ENCODE measurements at regions not wholly inside any gene's neighbourhood (a gene's known extent, or its start where the extent isn't known, plus 50 kb on each side); places are given as distances from the start of the nearest gene placed in this dataset.
A peak's percentile ranks its signal among the peaks of the same experiment; 100 is the strongest.
"Not testable (repeated sequence)": the region's sequence is repeated elsewhere in the genome, so short reads cannot be mapped to it uniquely, and the experiment has no call there.

DNA sequence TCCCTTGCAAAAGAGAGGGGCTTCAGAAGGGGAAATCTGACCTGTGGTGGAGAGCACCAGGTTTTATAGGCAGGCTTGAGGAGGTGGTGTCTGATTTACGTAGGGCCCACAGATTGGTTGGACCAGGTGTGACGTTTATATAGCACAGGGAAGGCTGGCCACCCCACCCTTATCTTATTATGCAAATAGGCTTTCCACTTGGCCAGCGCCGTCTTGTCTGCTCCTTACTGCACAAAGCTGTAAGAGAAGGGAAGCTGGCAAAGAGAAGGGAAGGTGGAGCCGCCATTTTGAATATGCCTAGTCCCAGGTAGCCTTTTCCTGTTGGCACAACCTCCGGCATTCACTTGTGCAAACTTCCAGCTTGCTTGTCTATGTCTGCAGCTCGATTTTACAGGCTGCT lies 221.4 kb downstream of the GATA3 start:
- no peak for DNase-seq (ENCODE audit: low read depth in 2 of 3, low spot score in 2 of 3)

DNA sequence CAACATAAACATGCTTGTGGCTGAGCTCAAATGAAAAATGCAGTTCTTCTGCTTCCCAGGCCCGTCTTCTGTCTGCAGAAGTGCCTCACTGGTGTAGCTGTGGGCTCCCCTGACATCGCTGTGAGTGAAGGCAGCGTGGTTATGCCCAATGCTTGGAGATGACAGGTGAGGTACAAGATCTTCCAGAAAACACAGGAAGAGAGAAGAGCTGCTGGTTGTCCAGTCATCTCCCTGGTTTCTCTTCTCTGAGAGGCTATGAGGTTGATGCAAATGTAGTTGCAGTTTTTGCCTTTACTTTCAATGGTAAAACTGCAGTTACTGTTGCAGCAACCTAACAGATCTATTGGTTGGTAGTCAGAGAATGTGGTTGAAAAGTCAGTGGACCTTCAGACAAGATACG lies 223.6 kb downstream of the GATA3 start:
- DNase-seq (ENCODE audit: low read depth in 2 of 3, low spot score in 2 of 3), result no peak

DNA sequence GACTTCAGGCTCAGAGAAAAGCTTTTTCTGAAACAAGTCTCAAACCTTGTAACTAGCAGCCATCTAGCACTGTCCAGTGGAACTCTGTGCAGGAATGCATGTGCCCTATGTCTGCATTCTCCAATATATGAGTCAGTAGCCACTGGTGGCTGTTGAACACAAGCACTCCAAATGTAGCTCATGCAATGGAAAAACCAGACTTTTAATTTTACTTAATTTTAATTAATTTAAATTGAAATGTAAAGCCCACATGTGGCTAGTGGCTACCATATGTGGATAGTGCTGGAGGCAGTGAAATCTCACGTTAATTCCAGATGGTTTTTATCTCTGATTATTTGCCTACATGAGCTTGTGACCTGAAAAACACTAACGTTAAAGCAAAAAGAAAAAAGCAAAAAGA lies 225.1 kb downstream of the GATA3 start:
- DNase-seq (ENCODE audit: low read depth in 2 of 3, low spot score in 2 of 3), result no peak

DNA sequence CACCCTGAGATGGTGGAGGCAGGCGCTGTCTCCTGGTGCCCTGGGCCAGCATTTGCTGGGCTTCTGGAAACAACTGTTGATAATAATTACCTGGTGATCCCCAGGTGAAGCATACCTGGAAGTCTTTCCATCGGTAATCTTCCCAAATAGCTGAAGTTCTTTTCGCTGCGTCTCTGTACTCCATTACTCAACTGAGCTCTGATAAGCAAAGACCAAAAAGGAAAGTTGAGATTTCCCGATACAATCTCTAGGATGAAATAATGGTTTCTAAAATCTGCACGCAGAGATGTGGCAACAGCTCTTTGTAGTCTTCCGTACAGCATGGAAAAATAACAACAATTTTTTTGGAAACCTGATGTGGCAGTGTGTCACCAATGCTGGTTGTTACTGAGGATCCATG lies 226.5 kb downstream of the GATA3 start:
- no peak for DNase-seq (ENCODE audit: low read depth in 2 of 3, low spot score in 2 of 3)

DNA sequence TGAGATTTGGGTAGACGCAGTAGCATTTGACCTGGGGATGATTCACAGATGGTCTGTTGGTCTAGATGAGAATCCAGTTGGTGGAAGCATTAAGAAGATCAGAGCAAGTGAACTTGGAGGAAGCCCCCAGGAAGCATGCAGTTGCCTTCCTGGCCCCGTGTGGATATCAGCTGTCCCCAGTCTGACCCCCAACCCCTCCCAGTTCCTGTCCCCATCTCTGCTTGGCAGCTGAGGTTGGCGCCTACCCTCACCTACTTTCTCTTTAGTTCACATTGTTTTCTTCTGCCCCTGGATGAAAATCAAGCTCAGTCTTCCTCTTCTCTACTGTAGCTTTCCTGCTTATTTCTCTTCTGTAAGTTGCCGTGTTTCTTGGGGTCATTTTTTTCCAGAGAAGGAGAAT lies 227.9 kb downstream of the GATA3 start:
- DNase-seq (ENCODE audit: low read depth in 2 of 3, low spot score in 2 of 3), result no peak

DNA sequence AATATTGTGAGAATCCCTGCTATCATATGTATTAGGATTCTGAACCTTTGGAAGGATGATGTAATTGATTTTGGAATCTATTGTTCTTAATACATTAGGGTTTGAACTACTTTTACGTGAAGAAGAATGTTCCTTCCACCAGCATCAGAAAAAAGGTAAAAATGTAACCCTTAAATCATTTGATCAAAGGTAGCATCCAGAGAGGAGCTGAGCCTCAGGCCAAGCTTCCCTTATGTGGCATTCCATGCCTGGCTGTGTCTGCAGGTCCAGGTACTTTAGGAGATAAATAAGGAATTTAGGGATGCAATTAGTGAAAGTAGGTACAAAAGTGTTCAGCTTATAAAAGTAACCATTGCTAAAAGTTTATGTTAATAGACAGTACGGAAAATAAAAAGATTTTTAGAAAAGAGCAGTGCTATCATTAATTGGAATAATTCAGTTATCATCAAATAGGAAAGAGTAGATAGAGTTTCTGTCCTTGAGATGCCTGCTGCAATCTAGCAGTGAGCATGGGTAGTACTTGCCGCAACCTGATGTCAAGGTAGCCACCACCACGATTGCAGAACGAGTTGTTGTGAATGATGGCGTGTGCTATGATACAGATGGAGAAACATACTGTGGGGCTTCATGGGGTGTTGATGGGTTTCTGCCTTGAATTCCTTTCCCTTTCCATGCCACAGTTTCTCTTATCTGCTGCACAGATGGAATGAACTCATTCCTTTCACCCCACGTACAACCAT lies 228.8 kb downstream of the GATA3 start:
- DNase-seq (ENCODE audit: low read depth in 2 of 3, low spot score in 2 of 3), result no peak

DNA sequence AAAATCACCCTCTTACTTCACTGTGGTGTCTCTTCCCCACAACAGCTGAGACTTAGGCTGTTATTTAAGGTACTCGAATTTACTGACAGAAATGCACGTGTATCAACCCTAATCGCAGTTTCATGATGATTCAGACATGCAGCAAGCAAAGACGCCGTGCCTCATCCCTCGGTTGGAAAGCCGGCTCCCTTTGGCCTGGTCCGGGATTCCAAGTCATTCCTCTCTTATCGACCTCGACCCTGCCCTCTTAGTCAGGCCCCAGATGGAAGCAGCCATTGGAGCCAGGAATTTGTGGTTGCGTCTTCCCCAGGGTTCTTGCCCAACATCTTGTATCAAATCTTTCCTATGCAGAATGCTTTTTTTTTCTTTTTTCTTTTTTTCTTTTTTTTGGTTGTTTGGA lies 229.5 kb downstream of the GATA3 start:
- DNase-seq (ENCODE audit: low read depth in 2 of 3, low spot score in 2 of 3), result no peak

DNA sequence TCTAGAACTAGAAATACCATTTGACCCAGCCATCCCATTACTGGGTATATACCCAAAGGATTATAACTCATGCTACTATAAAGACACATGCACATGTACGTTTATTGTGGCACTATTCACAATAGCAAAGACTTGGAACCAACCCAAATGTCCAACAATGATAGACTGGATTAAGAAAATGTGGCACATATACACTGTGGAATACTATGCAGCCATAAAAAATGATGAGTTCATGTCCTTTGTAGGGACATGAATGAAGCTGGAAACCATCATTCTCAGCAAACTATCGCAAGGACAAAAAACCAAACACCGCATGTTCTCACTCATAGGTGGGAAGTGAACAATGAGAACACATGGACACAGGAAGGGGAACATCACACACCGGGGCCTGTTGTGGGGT lies 231.5 kb downstream of the GATA3 start:
- not testable (repeated sequence) for DNase-seq (ENCODE audit: low read depth in 2 of 3, low spot score in 2 of 3)

DNA sequence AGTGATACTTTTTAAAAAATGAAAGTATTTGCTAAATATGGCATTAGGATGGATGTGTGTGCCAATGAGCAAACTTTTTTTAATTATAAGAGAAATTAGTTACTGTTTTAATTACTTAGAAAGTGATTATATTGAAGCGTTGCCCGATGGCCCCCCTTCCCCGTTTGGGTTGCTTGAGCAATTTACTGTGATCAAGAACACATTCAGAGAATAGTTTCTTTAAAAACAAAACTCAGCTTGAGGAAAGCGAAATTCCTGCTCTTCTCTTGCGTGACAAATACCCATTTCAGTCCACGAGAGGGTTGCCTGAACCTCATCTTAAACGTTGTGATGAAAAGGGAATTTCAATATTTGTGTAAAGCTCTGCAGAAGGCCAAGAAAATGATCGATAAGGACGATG lies 234.1 kb downstream of the GATA3 start:
- no peak for DNase-seq (ENCODE audit: low read depth in 2 of 3, low spot score in 2 of 3)

DNA sequence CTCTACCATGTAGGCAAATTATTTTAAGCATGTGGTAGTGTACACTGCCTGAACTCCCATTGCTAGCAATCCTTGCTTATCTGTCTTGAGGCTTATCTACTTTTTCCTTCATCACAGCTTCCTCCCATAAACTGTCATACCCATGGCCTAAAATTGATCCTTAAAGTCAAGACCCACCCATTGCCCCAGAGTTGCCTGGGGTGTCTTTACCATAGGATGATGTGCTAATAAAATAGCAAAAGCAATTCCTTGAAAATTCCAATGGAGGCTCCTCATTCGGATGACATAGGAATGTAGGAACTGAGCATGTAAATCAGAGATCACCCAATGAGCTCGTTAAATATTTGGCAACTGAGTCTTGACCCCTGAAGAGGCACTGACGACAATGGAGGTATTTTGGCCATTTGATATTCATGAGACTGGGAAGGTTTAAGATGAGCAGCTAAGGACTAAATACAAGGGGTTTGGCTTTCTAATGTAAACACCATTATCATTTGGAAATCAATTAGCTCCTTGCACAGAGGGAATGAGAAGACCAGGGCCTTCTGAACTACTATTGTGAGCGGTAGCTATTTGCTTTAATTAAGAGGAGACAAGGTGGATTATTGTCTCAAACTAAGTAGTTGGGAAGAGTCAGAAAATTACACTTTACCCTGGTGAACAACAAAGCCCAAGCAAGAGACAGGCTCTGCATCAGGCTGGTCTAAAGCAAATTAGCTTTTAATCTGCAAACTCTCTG lies 234.9 kb downstream of the GATA3 start:
- no peak for DNase-seq (ENCODE audit: low read depth in 2 of 3, low spot score in 2 of 3)

DNA sequence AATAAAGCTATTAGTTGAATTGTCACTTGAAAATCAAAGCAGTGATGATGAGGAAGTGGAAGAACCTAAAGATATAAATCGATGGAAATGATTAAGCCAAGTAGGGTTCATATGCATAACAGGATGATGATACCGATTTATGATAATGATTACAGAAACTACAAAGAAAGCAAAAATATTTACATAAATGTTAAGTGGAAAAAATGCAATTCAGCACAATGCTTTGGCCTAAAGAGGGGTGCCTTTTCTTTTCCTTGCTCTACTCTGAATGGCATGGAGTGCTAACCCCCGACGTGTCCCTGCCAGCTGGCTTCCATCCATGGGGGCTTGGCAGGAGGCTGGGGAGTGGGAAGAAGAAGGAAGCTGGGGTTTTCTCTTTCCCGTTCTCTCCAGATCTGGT lies 240.3 kb downstream of the GATA3 start:
- DNase-seq (ENCODE audit: low read depth in 2 of 3, low spot score in 2 of 3), result no peak

DNA sequence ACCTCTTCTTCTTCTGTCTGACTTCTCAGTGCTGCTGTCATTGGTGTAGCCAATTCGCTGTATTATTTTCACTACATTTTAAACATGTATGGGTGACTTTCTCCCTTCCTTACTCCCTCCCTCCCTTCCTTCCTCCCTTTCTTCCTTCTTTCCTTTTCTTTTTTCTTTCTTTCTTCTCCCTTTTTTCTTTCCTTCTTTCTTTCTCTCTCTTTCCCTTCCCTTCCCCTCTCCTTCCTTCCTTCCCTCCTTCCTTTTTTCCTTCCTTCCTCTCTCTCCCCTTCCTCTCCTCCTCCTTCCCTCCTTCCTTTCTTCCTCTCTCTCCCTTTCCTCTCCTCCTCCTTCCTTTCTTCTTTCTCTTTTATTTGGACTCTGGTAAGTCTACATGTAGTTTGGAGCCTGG lies 240.8 kb downstream of the GATA3 start:
- no peak for DNase-seq (ENCODE audit: low read depth in 2 of 3, low spot score in 2 of 3)

DNA sequence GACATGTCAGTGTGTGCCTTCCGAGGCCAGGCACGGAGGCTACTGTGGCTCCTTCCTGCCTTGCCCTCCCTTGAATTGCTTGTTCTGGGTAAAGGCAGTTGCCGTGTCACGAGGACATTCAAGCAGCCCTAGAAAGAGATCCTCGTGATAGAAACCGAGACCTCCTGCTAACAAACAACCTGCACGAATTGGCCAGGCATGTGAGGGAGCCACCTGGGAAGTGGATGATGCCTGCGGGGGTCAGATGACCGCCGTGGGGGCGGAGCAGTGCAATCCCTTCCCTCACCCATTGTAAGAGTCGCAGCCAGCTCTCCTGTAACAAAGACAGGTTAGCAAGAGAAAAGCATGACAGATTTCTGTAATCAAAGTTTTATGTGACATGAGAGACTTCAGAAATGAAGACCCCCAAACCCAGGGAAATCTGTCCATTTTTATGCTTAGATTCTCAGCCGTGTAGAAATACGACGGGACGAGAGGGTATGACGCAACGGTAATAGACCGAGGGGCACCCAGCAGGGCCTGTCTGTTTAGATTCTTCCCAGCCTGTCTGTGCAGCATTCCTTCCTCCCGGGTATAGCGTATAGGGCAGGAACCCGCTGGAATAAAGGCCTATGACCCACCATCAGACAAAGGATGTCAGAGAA lies 241.7 kb downstream of the GATA3 start:
- DNase-seq (ENCODE audit: low read depth in 2 of 3, low spot score in 2 of 3), result no peak

DNA sequence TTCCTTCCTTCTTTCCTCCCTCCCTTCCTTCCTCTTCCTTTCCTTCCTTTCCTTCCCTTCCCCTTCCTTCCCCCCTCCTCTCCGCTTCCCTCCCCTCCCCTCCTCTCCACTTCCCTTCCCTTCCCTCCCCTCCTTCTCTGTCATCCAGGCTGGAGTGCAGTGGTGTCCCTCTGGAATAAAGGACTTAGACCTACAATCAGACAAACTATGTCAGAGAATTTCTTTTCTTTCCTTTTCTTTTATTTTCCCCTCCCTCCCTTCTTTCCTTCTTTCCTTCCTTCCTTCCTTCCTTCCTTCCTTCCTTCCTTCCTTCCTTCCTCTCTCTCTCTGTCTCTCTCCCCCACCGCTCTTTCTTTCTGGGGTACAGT lies 242.2 kb downstream of the GATA3 start:
- DNase-seq (ENCODE audit: low read depth in 2 of 3, low spot score in 2 of 3), result no peak

DNA sequence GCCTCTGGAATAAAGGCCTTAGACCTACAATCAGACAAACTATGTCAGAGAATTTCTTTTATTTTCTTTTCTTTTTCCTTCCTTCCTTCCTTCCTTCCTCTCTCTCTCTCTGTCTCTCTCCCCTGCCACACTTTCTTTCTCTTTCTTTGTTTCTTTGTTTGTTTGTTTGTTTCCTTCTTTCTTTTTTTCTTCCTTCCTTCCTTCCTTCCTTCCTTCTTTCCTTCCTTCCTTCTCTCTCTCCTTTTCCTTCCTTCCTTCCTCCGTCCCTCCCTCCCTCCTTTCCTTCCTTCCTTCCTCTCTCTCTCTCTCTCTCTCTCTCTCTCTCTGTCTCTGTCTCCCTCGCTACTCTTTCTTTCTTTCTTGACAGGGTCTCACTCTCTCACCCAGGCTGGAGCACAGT lies 242.6 kb downstream of the GATA3 start:
- DNase-seq (ENCODE audit: low read depth in 2 of 3, low spot score in 2 of 3), result no peak

DNA sequence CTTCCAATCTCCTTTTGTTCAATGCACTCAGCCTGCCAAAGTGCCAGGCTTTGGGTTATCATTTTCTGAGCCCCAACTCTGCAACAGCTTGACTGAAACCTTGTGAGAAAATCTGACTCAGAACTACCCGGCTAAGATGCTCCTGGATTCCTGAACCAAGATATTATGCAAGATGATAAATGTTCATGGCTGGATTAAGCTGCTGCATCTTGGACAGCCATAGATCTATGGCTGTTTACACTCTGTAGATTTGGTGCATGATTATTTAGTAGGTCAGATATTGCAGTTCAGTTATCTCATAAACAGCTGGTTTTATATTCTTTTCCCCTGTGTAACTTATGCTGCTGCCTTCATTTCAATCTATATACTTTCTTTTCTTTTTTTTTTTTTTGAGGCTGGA lies 243.5 kb downstream of the GATA3 start:
- no peak for DNase-seq (ENCODE audit: low read depth in 2 of 3, low spot score in 2 of 3)

DNA sequence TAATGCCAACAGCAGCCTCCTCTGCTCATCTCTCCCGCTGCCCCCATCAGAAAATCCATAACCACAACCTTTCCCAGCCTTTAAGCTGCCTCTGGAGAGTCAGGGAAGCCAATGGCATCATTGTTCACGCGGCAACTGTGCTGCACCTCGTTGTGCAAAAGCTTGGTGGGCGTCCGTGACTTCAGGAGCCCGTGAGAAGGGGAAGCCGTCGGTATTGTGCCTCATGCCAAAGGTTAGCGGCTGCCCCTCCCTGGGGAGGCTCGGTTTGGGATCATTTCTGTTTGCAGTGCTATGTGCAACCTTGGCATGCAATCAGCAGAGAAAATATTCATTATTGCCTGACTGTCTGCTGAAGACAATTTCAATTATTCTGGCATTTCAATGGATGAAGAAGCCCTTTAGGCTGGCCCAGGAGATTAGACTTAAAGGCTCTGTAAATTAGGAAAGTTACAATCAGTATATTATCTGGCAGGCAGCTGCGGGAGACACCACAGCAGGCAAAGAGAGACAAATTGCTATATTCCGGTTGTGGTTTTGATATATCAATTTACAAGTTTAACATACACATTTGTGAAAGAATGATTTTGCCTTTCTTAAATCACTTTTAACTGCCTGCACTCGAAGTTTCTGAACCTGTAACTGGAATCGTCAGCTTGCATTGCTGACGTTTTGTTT lies 244.5 kb downstream of the GATA3 start:
- peak in 1 of 3 donors; percentile 1 for DNase-seq (ENCODE audit: low read depth in 2 of 3, low spot score in 2 of 3)

DNA sequence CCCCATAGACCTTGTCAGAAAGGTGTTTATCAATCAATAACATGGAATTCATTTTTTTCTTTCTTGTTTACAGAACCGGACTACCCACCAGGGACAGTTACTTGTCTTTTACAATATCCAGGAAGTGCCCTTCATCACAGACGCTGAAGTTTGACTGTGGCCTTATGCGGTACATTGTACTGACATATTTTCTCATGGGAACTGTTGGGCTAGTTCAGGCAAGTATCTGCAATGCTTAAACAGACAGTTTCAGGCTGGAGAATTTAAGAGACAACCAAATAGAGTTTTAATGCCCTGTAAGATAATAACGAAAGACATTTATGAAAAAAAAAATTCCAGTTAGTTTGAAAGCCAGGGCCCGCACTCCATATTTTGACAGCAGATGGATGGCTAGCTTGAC lies 246.4 kb downstream of the GATA3 start:
- DNase-seq (ENCODE audit: low read depth in 2 of 3, low spot score in 2 of 3), result no peak

DNA sequence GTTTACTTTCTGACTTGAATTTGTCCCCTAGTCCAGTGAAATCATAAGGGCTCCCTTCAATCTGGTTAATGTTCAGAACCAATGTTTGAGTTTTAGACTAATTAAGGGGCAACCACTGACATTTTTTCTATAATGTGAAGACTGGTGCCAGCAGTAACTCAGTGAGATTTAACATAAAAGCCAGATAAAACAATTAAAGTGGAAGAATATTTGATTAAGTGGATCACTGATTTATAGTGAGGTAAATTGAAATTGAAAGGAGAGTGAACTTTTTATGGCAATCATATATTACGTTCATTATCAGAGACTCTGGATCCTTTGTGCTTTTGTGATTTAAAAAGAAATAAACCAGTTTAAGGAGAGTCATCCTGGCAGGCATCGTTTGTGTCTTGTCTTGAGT lies 246.8 kb downstream of the GATA3 start:
- no peak for DNase-seq (ENCODE audit: low read depth in 2 of 3, low spot score in 2 of 3)

DNA sequence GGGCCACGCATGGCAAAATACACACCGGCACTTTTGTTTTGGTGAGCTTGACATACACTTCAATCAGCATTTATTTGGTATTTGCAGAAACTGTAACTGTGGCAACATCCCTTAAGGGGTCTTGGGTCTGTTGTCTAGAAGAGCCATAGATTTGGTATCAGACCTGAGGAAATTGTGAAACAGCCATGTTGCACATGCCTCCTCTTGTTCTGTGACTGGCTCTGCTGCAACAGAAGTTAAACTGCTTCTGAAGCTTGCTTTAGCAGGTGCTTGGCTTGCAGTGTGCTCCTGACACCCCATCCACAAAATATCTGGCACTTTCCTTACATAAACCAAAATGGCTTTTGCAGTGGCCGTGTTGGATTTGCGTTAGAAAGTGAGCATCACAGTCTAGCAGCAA lies 247.3 kb downstream of the GATA3 start:
- no peak for DNase-seq (ENCODE audit: low read depth in 2 of 3, low spot score in 2 of 3)

DNA sequence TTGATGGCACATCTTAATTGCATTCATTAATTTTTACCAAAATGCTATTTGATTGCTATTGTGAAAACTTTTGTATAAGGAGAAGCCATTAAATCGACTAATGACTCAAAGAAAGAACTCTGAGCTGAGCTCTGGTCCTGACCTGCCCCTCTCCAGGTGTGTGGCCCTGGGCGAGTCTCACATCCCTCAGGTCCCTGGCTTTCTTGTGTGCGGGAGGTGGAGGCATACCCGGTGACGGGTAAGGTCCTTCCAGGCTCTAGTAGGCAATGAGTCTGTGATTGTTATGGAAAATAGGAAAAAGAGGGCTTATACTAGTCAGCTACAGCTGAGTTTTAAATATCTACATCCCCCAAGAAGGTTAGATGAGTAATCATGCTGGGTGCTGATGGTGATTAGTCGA lies 248.1 kb downstream of the GATA3 start:
- DNase-seq (ENCODE audit: low read depth in 2 of 3, low spot score in 2 of 3), result no peak

DNA sequence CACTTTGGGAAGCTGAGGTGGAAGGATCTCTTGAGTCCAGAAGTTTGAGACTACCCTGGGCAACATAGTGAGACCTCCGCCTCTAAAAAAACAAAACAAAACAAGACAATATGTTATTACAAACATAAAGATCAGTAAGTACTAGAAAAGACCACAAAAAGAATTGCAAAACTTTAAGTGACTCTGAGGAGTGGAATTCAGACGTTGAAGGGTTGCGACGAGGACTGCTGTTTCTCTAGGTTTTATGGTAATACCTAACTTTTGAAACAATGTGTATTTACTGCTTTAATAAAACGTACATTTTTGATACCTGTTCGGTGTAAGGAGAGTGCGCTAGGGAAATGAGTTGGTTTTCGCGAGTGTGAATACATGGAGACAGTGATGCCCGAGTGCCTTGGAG lies 250.4 kb downstream of the GATA3 start:
- no peak for DNase-seq (ENCODE audit: low read depth in 2 of 3, low spot score in 2 of 3)

All from hematopoietic multipotent progenitor cell (in vitro differentiated cells).